HL-60 (cell line): ENCODE measurements at regions not wholly inside any gene's neighbourhood (a gene's known extent, or its start where the extent isn't known, plus 50 kb on each side); places are given as distances from the start of the nearest gene placed in this dataset.

Experiments
- DNase-seq, 2 experiments: peaks; one replicate each; pipeline ENCODE4 v3.0.0-alpha.2; 2010 to 2020; ENCODE audit warnings: low read depth in 1 of 2, low spot score in 1 of 2
- H3K27ac ChIP-seq: fragments of 250-450 bp; sonication (Bioruptor Pico); replicated peaks from 2 replicates; pipeline ENCODE4 v1.5.1; 2020; ENCODE audit warnings: mild to moderate bottlenecking, moderate library complexity
- H3K27me3 ChIP-seq: fragments of 250-450 bp; sonication (Bioruptor Pico); 2 replicates; pipeline ENCODE4 v1.5.1; 2021; ENCODE audit warnings: mild to moderate bottlenecking, moderate library complexity; ENCODE audit not compliant: insufficient read depth, poor library complexity, severe bottlenecking
- H3K4me3 ChIP-seq: replicated peaks from 2 replicates; pipeline ENCODE4 v1.5.1; 2011; ENCODE audit warnings: mild to moderate bottlenecking, control low read depth, low read length; ENCODE audit not compliant: insufficient read depth
- GABPA ChIP-seq: IDR thresholded peaks from 2 replicates; pipeline ENCODE4 v1.6.1; 2012; ENCODE audit warnings: low read depth
- POLR2AphosphoS5 ChIP-seq: IDR thresholded peaks from 2 replicates; pipeline ENCODE4 v1.6.1; 2012; ENCODE audit warnings: low read depth
- REST ChIP-seq: IDR thresholded peaks from 2 replicates; pipeline ENCODE4 v1.6.1; 2012; ENCODE audit warnings: low read depth; ENCODE audit not compliant: insufficient replicate concordance
- SPI1 ChIP-seq: IDR thresholded peaks from 2 replicates; pipeline ENCODE4 v1.6.1; 2012; ENCODE audit warnings: low read depth, mild to moderate bottlenecking, borderline replicate concordance
- TF ChIP-seq, protein P1 (sequence below): IDR thresholded peaks from one replicate; pipeline ENCODE4 v1.5.1; 2011; ENCODE audit warnings: low read length, control low read depth, inconsistent platforms; ENCODE audit not compliant: insufficient read depth

DNA sequence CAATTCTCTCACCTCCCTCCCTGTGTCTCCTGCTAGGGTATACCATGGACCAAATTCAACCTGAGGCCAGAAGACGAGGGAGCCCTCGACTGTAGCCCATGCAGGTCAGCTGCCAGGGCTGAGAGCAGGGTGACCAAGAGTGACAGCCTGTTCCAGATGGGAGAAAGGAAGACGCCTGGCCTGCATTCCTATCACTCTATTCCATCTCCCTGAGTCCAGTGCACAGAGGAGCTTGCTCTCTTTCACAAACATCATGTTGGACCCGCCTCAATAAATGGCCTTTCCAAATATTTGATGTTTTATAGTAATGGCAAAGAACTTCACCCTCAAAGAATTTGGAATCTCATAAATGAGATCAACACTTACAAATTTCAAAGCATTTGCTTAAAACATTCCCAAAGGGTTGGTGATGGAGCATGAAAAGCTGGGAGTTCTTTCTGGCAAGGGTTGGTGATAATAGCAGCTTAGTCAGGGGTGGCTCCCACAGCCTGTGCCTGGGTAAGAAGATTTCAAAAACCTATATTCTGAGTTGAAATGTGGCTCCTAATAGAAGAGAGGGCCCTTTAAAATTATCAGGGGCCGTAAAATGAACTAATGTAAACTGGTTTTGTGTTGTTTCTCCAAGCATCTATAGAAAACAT, 393.1 kb downstream of the EFNA5 start:
- no peak overlapping the region for H3K4me3 ChIP-seq
- no peak for DNase-seq
- no peak overlapping the region for H3K27ac ChIP-seq
- no peaks in the 10 kb centered on the region for H3K27me3 ChIP-seq
- TF ChIP-seq POLR2AphosphoS5 (no peak), REST (no peak), GABPA (no peak), SPI1 (no peak)
- TF ChIP-seq, protein P1, sequence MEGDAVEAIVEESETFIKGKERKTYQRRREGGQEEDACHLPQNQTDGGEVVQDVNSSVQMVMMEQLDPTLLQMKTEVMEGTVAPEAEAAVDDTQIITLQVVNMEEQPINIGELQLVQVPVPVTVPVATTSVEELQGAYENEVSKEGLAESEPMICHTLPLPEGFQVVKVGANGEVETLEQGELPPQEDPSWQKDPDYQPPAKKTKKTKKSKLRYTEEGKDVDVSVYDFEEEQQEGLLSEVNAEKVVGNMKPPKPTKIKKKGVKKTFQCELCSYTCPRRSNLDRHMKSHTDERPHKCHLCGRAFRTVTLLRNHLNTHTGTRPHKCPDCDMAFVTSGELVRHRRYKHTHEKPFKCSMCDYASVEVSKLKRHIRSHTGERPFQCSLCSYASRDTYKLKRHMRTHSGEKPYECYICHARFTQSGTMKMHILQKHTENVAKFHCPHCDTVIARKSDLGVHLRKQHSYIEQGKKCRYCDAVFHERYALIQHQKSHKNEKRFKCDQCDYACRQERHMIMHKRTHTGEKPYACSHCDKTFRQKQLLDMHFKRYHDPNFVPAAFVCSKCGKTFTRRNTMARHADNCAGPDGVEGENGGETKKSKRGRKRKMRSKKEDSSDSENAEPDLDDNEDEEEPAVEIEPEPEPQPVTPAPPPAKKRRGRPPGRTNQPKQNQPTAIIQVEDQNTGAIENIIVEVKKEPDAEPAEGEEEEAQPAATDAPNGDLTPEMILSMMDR, result no peak

DNA sequence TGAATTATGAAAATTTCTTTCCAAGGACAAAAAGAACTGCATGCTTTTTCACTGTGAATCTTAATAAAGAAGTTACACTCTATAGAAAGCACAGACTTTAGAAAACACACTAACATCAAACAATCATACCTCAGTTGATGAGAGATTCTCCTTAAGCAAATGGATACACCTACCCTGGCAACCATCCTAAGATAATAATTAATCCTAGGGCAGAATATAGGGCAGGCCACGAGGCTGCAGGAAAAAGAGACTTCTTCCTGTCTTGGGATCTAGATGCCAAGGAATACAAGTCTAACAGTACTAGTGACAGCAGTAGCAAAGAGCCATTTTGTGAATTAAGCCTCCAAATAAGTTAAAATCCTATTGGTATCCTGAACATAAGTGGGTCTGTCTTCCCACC, 395.4 kb downstream of the EFNA5 start:
- Histone ChIP-seq H3K4me3 (no peak overlapping the region), H3K27me3 (no peaks in the 10 kb centered on the region), H3K27ac (no peak overlapping the region)
- DNase-seq, result no peak
- TF ChIP-seq REST (no peak), GABPA (no peak), POLR2AphosphoS5 (no peak), SPI1 (no peak)
- TF ChIP-seq, protein P1, result no peak

- no peak for DNase-seq
- no peak for TF ChIP-seq SPI1
- no peak for TF ChIP-seq POLR2AphosphoS5
- TF ChIP-seq, protein P1, result no peak
- no peak for TF ChIP-seq GABPA
- no peak for TF ChIP-seq REST
- H3K4me3 ChIP-seq, result no peak overlapping the region
- no peak overlapping the region for H3K27ac ChIP-seq
- no peaks in the 10 kb centered on the region for H3K27me3 ChIP-seq
Measured at GRCh38 chr5:107274571-107274970, 396.2 kb downstream of the EFNA5 start.
